ENCODE measurements at regions not wholly inside any gene's neighbourhood (a gene's known extent, or its start where the extent isn't known, plus 50 kb on each side); places are given as distances from the start of the nearest gene placed in this dataset.
A peak's percentile ranks its signal among the peaks of the same experiment; 100 is the strongest.

DNA sequence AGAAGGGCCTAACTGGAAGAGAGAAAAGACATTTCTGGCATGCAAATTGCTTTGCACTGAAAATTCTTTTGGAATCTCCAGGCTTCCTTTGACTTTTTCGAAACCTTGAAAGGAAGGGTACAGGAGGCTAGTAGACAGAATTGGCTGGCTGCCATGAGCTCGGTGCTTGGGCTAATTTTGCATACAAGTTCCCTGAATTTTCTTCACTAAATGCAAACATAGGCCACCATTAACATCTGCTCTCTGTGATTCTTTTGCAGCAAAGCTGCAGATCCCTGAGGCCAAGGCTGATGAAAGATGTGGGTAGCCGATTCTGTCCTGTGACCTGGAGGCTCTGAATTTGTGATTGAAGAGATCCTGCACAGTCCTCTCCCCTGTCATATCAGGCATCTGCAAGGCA is 247.8 kb upstream of the MCTP2 start:
- ChIA-PET POLR2A (ENCODE audit: partially characterized antibody) (no interaction called here), CTCF (ENCODE audit: partially characterized antibody) (interaction anchor here (1.2 kb wide), 1 partner anchor 13 kb away, joined by 5 read pairs; no protein-coding TSS in a partner anchor)
- H2BK15ac ChIP-seq (ENCODE audit: low read length) = no peak overlapping the region
- no peak overlapping the region for H3K4ac ChIP-seq (replicated peaks; ENCODE audit: insufficient read length, low read depth, low read length)
- no peak overlapping the region for H2AK5ac ChIP-seq (ENCODE audit: low read depth, low read length)
- H4K5ac ChIP-seq (ENCODE audit: insufficient read length, low read depth, low read length) = no peak overlapping the region
- FAIRE-seq = no peak
- H2BK12ac ChIP-seq (ENCODE audit: low read depth, low read length) = no peak overlapping the region
- H3K9me3 ChIP-seq (ENCODE audit: insufficient read depth in 2 of 2, low read depth in 1 of 2, low read length in 1 of 2) = no peaks in the 10 kb centered on the region
- H3K18ac ChIP-seq (ENCODE audit: extremely low read depth, low read length) = no peak overlapping the region
- H3K4me1 ChIP-seq (replicated peaks in 1 of 4; ENCODE audit: control insufficient read depth in 3 of 4, insufficient read depth in 4 of 4, low read length in 3 of 4) = no peaks in the 10 kb centered on the region
- H3K4me3 ChIP-seq (ENCODE audit: extremely low read depth in 1 of 4, insufficient read depth in 2 of 4, low read depth in 3 of 4, low read length in 4 of 4) = no peak overlapping the region
- peak overlapping the region; percentile 37; the same call in 1 of the 2 replicates for H2AFZ ChIP-seq (ENCODE audit: low read length)
- no peak overlapping the region for H4K8ac ChIP-seq (ENCODE audit: extremely low read depth, insufficient read depth, low read length)
- H3K23me2 ChIP-seq (ENCODE audit: low read depth, low read length) = no peaks in the 10 kb centered on the region
- H4K91ac ChIP-seq (replicated peaks; ENCODE audit: insufficient read length, low read length) = no peak overlapping the region
- H3K14ac ChIP-seq (ENCODE audit: insufficient read length) = no peak overlapping the region
- DNase-seq (ENCODE audit: low read depth in 1 of 2, low spot score in 2 of 2) = no peak
- H3K27me3 ChIP-seq (replicated peaks in 1 of 4; ENCODE audit: control insufficient read depth in 3 of 4, extremely low read depth in 1 of 4, insufficient read depth in 3 of 4, low read length in 3 of 4) = no peaks in the 10 kb centered on the region
- H4K20me1 ChIP-seq (replicated peaks in 1 of 2; ENCODE audit: control insufficient read depth in 1 of 2, insufficient read depth in 2 of 2, low read length in 2 of 2) = no peaks in the 10 kb centered on the region
- WGBS, 2 experiments (ENCODE audit: extremely low coverage in 1 of 2, insufficient coverage in 1 of 2, insufficient read length in 1 of 2, insufficient replicate concordance in 2 of 2, low coverage in 1 of 2, low lambda C conversion rate in 2 of 2, missing lambda C conversion rate in 1 of 2) = 100% methylated on average over 3 of the region's 3 CpGs; no CpG with 5 or more reads in 1 of the 2 experiments
- no peaks in the 10 kb centered on the region for H3K36me3 ChIP-seq (ENCODE audit: control insufficient read depth in 2 of 4, insufficient read depth in 4 of 4, low read length in 3 of 4)
- no peak overlapping the region for H3K27ac ChIP-seq (ENCODE audit: low read depth, low read length)
- H2BK120ac ChIP-seq (replicated peaks; ENCODE audit: low read depth, low read length) = no peak overlapping the region
- H3K79me1 ChIP-seq (ENCODE audit: low read depth, low read length) = no peaks in the 10 kb centered on the region
- H3K79me2 ChIP-seq (ENCODE audit: control insufficient read depth in 1 of 2, insufficient read depth in 2 of 2, low read length in 2 of 2) = no peaks in the 10 kb centered on the region
- no peak overlapping the region for H3K4me2 ChIP-seq (ENCODE audit: insufficient read depth in 1 of 2, low read depth in 2 of 2, low read length in 2 of 2)
- no peak overlapping the region for H2BK5ac ChIP-seq (ENCODE audit: low read depth, low read length)
- H3K56ac ChIP-seq (replicated peaks; ENCODE audit: insufficient read length, low read depth, low read length) = no peak overlapping the region
- H2BK20ac ChIP-seq (ENCODE audit: low read length) = no peak overlapping the region
- no peak overlapping the region for H3K23ac ChIP-seq (ENCODE audit: insufficient read length)
- no peak overlapping the region for H3K9ac ChIP-seq (replicated peaks in 1 of 4; ENCODE audit: extremely low read depth in 1 of 4, low read depth in 3 of 4, low read length in 3 of 4)
- no peak for TF ChIP-seq KDM1A (IDR thresholded peaks at IDR 0.05; ENCODE audit: borderline replicate concordance, low read length)
- TF ChIP-seq TCF12 (IDR thresholded peaks at IDR 0.05; ENCODE audit: low read depth, low read length) = no peak
- TF ChIP-seq ASH2L (IDR thresholded peaks at IDR 0.05; ENCODE audit: low read length) = no peak

Measured in H1 (cell line).